ENCODE measurements at regions not wholly inside any gene's neighbourhood (a gene's known extent, or its start where the extent isn't known, plus 50 kb on each side); places are given as distances from the start of the nearest gene placed in this dataset.
A peak's percentile ranks its signal among the peaks of the same experiment; 100 is the strongest.

DNA sequence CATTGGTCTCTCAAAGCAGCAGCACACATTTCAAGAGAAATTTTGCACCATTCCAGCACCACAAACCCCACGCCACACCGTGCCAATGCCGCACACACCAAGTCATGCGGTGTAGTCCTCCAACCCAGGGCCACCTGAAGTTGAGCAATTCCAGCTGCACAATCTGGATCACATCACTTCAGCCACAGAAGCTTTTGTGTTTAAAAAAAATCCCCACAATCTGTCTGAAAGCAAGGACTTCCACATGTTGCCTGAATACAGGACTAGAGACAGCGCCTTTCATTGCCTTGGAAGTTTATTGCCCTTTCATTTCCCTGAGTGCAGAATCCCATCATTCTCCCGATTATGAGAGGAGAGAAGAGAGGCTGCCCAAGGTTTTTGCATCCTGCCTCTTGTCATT is 175.6 kb upstream of the BCL6 start:
- no peak overlapping the region for H3K4me3 Mint-ChIP-seq
- no peak for TF ChIP-seq CTCF (IDR thresholded peaks at IDR 0.05)
- H3K36me3 Mint-ChIP-seq (ENCODE audit: low read depth) = peaks cover 14% of the 10 kb centered on the region
- H3K4me1 Mint-ChIP-seq (ENCODE audit: low read depth) = peaks cover 77% of the 10 kb centered on the region
- CTCF ChIA-PET = interaction anchor here (0.6 to 1.7 kb wide), 4 partner anchors 61 to 180 kb away, joined by 3 to 4 read pairs (median 3); partner anchors contain the start of gene BCL6
- H3K27me3 Mint-ChIP-seq = no peaks in the 10 kb centered on the region
- intact Hi-C loops (cut with micrococcal nuclease) = loop anchor here (5.0 to 10.0 kb wide), 3 partner anchors 41 to 234 kb away; partner anchors contain the start of gene LPP
- ATAC-seq (no peak), DNase-seq (no peak)
- H3K27ac Mint-ChIP-seq = no peak overlapping the region
- POLR2A ChIA-PET = interaction anchor here (0.6 to 1.5 kb wide), 2 partner anchors 173 to 177 kb away, joined by 3 read pairs; no protein-coding TSS in a partner anchor
- peaks cover 13% of the 10 kb centered on the region for H3K9me3 Mint-ChIP-seq

GRCh38 chr3:187921391-187922074 is 176.3 kb upstream of the BCL6 start:
- Mint-ChIP-seq H3K27me3 (no peaks in the 10 kb centered on the region), H3K4me1 (ENCODE audit: low read depth) (peaks cover 80% of the 10 kb centered on the region), H3K9me3 (peaks cover 13% of the 10 kb centered on the region), H3K36me3 (ENCODE audit: low read depth) (peaks cover 14% of the 10 kb centered on the region), H3K4me3 (no peak overlapping the region), H3K27ac (peak overlapping the region; percentile 27)
- ChIA-PET POLR2A (interaction anchor here (0.6 to 1.5 kb wide), 3 partner anchors 157 to 565 kb away, joined by 3 read pairs; no protein-coding TSS in a partner anchor), CTCF (interaction anchor here (1.1 to 1.7 kb wide), 3 partner anchors 172 to 181 kb away, joined by 3 read pairs; partner anchors contain the start of gene BCL6)
- TF ChIP-seq CTCF (IDR thresholded peaks at IDR 0.05) = no peak
- DNase-seq = no peak
- intact Hi-C loops (cut with micrococcal nuclease) = loop anchor here (2.0 to 10.0 kb wide), 4 partner anchors 41 to 233 kb away; partner anchors contain the start of gene LPP
- ATAC-seq = no peak

GRCh38 chr3:187922704-187923416 is 177.6 kb upstream of the BCL6 start:
- H3K4me3 Mint-ChIP-seq = no peak overlapping the region
- POLR2A ChIA-PET = interaction anchor here (1.0 kb wide), 1 partner anchor 176 kb away, joined by 3 read pairs; no protein-coding TSS in a partner anchor
- intact Hi-C loops (cut with micrococcal nuclease) = loop anchor here (2.0 to 10.0 kb wide), 4 partner anchors 39 to 232 kb away; partner anchors contain the start of gene LPP
- no peak for TF ChIP-seq CTCF (IDR thresholded peaks at IDR 0.05)
- peak; percentile 59 for DNase-seq
- H3K4me1 Mint-ChIP-seq (ENCODE audit: low read depth) = peaks cover 78% of the 10 kb centered on the region
- peak overlapping the region; percentile 44 for H3K27ac Mint-ChIP-seq
- peaks cover 13% of the 10 kb centered on the region for H3K9me3 Mint-ChIP-seq
- peaks cover 14% of the 10 kb centered on the region for H3K36me3 Mint-ChIP-seq (ENCODE audit: low read depth)
- CTCF ChIA-PET = interaction anchor here (1.3 to 1.7 kb wide), 2 partner anchors 178 to 183 kb away, joined by 3 read pairs; partner anchors contain the start of gene BCL6
- peak; percentile 64 for ATAC-seq
- no peaks in the 10 kb centered on the region for H3K27me3 Mint-ChIP-seq

DNA sequence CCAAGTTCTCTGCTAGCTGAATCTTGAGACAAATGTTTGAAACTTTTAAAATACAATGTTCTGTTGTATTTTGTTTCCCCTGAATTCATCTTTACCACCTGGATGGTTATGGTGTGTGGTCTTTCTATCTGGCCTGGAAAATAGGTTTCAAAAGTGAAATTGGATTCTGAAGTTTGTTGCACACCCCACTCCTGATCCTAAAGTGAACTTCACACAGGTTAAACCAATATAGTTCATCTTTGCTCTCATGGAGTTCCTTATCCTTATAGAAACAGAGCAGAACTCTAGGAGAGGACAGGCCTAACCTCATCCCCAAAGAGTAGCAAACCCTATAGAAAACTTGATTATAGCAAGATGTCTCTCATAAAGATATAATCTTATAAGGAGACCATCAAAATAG is 179.4 kb upstream of the BCL6 start:
- no peak overlapping the region for H3K27ac Mint-ChIP-seq
- no peak for DNase-seq
- peaks cover 13% of the 10 kb centered on the region for H3K9me3 Mint-ChIP-seq
- H3K36me3 Mint-ChIP-seq (ENCODE audit: low read depth) = peaks cover 14% of the 10 kb centered on the region
- H3K4me1 Mint-ChIP-seq (ENCODE audit: low read depth) = peaks cover 73% of the 10 kb centered on the region
- intact Hi-C loops (cut with micrococcal nuclease) = loop anchor here (5.0 to 10.0 kb wide), 3 partner anchors 38 to 230 kb away; partner anchors contain the start of gene LPP
- H3K27me3 Mint-ChIP-seq = no peaks in the 10 kb centered on the region
- no peak for ATAC-seq
- ChIA-PET POLR2A (interaction anchor here (1.1 kb wide), 1 partner anchor 178 kb away, joined by 4 read pairs; no protein-coding TSS in a partner anchor), CTCF (interaction anchor here (0.9 to 6.0 kb wide), 3 partner anchors 179 to 185 kb away, joined by 3 to 32 read pairs (median 5); partner anchors contain the start of gene BCL6)
- TF ChIP-seq CTCF (IDR thresholded peaks at IDR 0.05) = no peak
- no peak overlapping the region for H3K4me3 Mint-ChIP-seq

Data from activated CD8-positive, alpha-beta T cell treated with anti-CD3 and anti-CD28 coated beads for 36 hours (primary cell).